Stimulated activated CD4-positive, alpha-beta T cell treated with anti-CD3 and anti-CD28 coated beads, Interleukin-4, amount 100 ng/mL, for 24 hours (primary cell): ENCODE measurements at regions not wholly inside any gene's neighbourhood (a gene's known extent, or its start where the extent isn't known, plus 50 kb on each side); places are given as distances from the start of the nearest gene placed in this dataset.
"Not testable (repeated sequence)": the region's sequence is repeated elsewhere in the genome, so short reads cannot be mapped to it uniquely, and the experiment has no call there.

Experiments used
- DNase-seq: peaks from one replicate; pipeline ENCODE4 v3.0.0-alpha.2; 2020

DNA sequence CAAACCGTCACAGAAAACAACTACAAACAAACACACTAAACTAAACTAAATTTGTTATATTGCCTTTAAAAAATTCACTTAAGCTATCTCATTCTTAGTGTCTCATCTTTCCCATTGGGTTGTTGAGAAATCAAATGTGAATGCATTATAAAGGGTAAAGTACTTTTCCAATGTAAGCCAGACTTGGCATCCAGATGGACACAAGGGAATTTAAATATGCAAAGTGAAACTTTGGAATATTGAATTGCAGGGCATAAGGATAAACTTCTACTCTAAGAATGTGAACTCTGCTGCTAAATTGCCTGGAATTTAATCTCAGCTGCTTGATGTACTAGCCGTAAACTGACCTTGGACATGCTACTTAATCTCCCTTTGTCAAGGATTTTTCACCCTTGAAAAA lies 1554.6 kb downstream of the CDH8 start:
- no peak for DNase-seq

DNA sequence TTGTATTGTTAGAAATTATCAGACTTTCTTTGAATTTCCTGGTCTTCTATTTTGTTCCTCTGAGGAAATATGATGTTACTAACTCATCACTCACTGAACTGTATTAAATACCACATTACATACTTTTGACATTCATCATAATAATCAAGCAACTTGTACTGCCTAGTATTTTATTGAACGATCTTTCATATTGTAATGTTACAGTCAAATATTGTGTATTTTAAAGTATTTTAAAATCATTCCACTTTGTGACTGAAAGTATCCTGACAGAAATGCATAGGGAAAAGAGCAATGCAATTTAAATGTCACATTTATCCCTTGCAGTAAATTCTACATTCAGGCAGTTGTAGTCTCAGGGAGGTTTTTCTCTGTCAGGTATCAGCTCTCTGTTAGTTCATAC lies 1557.4 kb downstream of the CDH8 start:
- no peak for DNase-seq

DNA sequence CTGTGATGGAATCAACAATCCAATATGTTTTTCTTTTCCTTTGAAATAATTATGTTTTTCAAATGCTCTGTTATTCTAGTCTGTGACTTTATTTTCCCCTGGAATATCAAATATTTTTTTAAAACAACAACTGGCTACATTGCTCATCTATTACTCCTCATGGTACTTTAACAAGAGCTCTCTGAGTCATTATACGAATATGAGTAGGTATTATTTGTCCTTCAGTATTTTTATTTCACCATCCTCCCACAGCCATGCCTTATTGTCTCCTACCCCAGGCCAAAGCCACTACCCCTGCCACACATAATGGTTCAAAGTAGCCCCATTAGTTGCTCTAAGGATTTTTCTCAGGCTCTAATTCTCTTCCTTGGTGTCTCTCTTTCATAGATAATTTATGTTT lies 1572.3 kb downstream of the CDH8 start:
- DNase-seq, result no peak

DNA sequence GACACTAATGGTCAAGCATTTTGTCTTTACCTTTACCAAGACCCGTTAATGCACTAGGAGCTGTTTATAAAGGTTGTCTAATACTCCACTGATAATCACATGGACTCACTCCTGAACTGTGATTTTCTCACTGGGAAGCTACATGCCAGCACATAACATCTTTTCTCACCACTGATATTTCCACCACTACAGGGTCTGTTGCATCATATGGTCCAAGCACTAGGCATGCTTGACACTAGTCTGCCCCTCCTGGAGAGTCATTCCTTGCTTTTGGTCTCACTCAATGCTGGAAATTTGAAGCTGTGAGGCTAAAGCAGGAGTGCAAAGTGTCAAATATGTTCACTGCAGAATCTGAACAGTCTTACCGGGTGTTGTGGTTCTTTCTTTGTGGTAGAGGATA lies 1576.8 kb downstream of the CDH8 start:
- no peak for DNase-seq

DNA sequence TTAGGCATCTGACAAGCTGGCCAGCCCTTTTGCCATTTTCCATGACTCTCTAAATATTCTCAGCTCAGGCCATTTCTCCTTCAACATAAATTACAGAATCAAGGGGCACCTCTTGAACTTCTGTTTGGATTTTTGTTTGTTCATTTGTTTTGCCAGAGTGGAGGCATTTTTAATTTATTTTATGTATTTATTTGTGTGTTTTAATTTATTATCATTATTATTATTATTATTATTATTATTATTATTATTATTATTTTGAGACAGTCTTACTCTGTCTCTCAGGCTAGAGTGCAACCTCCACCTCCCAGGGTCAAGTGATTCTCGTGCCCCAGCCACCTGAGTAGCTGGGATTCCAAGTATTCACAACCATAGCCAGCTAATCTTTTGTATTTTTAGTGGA lies 1578.0 kb downstream of the CDH8 start:
- DNase-seq, result no peak

DNA sequence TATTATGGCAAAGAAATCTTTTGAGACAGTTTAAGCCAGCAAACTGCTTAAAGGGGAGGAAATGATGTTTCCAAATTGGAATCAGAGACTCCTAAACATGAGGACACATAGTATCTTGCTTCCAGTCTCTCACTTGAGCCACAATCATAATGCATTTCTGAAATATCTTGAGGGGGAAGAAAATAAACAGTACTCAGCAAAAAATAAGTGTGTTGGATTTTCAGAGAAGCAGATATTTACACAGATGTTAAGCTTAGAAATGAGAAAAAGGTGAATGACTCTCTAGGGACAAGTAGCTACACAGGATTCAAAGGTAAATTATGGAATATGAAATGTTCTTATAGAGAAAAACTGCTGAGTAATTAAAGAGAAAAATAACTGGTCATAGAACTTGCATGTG lies 1583.6 kb downstream of the CDH8 start:
- no peak for DNase-seq

DNA sequence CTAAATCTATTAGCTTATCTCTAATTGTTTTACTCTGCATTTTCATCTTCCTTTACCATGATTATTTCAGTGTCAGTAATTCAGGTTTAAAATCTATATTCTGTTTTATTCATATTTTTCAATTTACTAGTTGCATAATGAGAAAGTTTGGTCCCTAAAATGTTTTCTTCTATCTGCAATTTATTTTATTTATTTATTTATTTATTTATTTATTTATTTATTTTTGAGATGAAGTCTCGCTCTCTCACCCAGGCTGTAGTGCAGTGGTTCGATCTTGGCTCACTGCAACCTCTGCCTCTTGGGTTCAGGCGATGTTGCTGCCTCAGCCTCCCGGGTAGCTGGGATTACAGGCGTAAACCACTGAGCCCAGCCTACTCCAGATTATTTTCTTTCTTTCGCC lies 1597.3 kb downstream of the CDH8 start:
- no peak for DNase-seq

DNA sequence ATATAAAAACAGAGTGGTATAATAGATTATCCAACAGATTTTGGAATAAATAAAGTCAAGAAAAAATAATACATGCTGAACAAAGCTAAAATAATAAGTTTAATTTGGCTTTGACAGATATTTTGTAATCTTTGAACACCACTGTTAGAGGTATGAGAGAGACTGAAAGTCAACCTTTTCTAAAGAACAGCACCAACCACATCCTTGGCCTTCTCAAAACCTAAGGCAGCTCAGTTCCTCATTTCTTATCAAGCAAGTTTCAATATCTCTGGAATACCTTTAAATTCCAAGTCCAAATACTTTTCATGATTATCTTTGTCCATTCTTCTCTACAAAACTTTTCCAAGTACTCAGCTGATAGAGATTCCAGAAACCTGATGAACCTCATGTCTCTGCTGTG lies 1603.8 kb downstream of the CDH8 start:
- DNase-seq, result no peak

DNA sequence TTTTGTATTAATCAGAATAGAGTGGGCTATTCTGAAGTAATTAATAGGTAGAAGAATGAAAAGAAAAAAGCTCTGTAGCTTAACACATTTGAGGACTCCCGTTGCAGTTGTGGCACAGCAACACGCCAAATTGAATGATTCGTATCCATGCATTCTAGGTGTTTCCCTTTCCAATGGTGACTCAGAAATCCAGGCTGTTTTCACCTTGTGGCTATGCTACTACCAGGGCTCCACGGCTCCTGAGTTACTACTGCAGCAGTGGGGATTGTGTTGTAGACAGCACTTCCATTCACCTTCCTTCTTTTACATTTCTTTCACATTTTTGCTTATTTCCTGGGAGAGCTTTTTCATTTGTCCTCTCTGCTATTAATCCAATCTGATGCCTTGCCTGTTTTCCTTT lies 1616.4 kb downstream of the CDH8 start:
- DNase-seq, result no peak

DNA sequence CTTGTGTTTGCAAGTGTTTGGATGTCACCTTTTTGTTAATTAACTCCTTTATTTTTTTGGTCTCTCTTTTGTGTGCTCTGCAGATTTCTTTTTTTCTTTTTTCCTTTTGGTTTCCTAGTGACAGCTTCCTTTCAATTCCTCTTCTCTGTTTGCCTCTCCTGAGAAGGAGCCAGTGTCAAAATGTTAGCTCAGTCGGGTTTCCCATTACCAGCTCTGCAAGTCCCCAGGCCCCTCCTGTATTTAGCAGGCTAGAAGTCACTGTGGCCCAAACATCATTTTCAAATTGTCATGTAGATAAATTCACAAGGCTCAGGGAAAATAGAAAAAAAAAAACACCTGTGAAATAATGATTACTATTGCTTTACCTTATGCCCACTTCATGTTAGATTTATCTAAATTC lies 1621.6 kb downstream of the CDH8 start:
- no peak for DNase-seq

DNA sequence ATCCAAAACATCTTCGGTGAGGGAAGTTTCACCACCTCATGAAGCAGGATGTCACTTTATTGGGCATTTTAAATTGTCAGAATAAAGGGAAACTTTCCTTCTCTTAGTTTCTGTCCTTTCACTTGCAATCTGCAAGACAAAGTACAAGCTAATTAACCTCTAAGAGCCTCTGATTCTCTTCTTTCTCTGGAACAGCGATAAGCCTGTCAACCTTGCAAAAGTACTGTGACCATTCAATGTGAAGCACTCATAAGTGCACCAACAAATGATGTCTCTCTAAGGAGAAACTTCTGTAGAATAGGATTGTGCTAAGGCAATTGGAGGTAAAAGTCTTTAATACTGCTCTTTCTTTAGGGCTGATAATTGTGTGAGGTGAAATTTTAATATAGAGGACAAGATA lies 1622.3 kb downstream of the CDH8 start:
- DNase-seq, result no peak

DNA sequence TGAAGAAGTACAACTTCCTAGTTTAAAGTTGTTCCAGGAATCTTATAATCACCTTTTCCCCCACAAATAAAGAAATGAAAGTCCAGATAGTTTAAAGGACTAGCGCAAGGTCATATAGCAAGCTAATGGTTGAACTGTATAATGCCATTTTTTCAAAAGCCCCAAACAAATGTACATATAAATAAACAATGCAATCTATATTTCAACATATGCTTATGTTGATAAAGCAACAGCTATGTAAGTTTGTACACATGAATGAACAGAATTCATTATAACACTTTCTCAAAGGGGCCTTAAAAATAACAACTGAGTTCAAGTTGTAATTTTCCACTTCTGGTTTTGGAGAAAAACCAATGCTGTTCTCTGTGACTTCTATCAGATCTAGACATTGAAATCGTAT lies 1628.6 kb downstream of the CDH8 start:
- no peak for DNase-seq

DNA sequence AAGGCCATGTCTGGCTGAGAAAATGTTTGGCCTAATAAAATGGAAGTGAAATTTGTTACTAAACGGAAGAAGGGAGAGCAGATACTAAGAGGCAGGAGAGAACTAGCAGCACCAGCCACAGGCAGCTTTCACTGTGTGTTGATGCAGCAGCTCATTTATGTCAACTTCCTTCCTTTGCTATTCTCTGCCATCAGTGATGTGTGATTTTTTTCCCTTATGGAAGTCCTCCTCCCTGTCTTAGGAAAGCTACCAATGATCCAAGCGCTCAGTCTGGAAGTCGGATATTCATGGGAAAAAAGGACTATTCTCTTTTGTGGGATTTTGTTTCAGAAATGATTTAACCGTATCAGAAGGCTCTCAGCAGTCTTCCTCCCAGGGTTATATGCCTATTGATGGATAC lies 1629.2 kb downstream of the CDH8 start:
- DNase-seq, result no peak

DNA sequence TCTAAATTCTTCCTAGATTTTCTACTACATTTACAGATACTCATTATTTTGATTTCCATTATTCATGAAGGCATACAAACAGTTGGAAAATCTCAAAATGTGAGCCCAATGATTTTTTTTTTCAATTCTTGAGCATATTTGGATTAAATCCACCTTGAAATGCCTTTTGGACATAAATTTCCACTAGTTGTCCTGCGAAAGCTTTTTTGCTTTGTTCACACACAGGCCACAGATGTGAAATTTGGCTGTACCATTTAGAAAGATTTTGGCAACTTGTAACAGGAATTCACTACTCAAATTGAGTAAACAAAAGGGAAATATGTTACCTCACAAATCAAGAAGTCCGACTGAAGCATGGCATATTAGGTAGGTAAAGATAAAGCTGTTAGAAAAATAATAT lies 1631.0 kb downstream of the CDH8 start:
- DNase-seq, result no peak

DNA sequence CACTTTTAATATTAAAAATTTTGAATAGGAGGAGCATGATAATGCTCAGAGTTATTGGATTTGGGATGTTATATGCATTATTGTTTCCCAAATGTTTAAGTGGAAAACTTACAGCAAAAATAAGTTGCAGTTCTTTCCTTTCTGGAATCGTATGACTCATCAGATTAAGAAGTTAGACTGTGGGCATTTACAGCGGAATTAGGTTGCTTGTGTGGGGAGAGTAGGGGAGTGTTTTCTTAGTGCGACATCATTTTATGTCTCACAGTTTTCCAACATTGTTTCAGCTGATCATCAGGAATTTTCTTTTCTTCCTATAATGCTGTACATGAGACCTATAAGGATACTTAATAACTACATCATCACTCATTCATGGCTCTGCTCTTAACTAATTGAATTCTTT lies 1631.8 kb downstream of the CDH8 start:
- DNase-seq, result no peak

DNA sequence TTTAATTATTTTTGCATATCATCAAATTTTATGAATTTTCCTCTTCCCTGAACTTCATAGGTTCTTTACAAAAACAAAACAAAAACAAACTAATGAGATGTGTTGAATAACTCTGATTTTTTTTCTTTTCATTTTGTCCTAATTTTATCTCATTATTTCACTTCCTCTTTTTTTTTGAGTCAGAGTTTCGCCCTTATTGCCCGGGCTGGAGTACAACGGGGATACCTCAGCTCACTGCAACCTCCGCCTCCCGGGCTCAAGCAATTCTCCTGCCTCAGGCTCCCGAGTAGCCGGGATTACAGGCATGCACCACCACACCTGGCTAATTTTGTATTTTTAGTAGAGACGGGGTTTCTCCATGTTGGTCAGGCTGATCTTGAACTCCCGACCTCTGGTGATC lies 1633.3 kb downstream of the CDH8 start:
- not testable (repeated sequence) for DNase-seq

DNA sequence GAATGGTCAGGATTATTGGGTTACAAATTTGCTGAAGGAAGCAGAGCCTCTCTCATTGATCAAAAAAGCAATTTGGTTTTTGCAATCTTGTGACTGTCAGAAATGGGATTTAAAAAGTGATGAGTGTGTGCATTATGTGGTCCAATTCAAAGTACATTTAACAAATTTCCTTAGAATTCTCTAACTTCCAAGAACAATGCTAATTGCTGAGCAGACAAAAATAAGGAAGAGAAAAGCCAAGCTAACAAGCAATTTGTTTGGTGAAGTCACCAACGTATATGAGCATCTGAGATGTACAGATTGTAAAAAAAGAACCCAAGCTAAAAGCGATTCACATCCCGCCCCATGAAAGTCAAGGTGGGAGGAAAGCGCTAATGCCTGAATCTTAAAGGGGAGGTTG lies 1643.9 kb downstream of the CDH8 start:
- no peak for DNase-seq

DNA sequence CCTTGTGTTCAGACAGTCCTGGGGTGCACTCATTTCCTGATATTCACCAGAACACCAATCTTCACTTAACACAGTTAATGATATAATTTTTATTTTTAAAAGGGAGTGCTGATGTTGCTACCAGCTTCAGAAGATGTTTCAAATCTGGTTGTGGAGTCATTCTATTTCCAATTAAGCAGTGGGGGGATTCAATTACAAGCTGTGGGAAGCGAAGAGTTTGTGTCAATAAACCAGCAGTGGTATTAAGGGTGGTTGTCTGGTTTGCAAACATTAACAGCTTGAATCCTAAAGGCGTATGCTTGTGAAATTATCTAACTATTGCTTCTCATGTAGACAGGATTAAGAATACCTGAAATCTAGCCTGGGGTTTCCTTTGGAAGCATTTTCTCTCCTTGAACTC lies 1637.5 kb upstream of the GOT2 start:
- no peak for DNase-seq

DNA sequence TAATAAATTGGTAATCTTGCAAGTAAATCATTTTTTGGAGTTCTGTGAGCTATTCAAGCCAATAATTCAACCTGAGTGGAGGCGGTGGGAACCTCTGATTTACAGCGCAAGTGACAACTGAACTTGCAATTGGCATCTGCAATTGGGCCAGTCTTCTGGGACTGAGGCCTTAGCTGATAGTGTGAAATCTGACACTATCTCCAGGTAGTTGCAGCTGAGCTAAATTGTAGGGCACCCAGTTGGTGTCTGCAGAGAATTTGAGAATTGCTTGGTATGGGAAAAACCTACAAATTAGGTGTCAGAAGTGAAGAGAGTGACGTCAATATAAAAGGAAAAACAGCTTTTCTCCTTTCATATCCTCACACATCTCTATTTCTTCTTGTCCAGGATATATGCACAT lies 1633.6 kb upstream of the GOT2 start:
- DNase-seq, result no peak

DNA sequence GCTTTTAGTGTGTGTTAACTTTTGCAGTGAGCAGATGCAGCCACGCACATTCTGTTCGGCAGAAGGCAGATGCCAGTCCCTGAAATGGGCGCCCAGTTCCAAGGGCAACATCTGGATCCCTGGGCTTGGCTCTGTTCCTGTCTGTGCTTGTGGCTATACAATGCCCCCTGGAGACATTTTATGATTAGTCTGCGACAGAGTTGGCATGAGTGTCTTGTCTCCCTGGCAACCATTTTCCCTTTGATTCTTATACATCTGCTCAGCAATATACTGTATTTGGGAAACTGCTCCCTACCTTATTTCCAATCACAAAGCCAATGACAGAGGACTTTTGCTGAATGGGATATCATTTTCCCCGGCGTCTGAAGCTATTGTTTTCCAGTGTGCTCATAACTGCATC lies 1629.5 kb upstream of the GOT2 start:
- DNase-seq, result no peak

DNA sequence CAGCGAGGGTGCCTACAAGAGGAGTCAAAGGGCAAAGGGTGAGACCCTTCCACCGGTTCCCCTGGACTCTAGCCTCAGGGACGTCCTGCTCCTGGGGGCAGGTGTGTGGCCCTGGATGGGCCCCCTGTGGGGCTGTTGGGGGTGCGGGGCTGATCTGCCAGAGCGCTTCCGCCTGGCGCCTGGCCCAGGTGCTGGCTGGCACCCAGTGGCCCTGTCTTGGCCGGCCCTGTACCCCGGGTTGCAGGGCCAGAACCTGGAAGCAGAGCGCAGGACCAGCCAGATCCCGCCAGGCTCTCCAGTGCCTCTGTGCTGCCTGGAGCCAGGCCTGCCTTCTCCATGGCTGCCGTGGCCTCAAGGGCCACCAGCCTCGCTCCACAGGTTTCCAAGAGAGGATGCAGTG lies 1625.8 kb upstream of the GOT2 start:
- DNase-seq, result not testable (repeated sequence)

DNA sequence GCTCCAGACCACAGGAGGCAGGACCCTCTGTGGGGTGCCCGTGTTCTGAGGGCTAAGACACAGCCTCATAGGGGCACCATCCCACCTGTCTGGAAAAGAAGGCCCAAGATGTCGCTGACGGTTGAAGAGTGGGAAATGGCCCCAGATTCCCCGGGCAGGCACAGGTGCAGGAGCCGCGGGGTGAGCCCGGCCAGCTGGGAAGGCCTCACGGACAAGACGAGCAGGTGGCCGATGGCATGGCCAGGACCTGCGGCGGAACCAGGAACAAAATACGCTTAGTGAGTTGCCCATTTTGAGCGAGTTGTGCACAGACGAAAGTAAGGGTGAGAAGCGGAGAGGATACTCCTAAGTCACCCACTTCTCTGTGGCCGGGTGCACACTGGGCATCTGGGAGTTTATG lies 1625.3 kb upstream of the GOT2 start:
- DNase-seq, result not testable (repeated sequence)

DNA sequence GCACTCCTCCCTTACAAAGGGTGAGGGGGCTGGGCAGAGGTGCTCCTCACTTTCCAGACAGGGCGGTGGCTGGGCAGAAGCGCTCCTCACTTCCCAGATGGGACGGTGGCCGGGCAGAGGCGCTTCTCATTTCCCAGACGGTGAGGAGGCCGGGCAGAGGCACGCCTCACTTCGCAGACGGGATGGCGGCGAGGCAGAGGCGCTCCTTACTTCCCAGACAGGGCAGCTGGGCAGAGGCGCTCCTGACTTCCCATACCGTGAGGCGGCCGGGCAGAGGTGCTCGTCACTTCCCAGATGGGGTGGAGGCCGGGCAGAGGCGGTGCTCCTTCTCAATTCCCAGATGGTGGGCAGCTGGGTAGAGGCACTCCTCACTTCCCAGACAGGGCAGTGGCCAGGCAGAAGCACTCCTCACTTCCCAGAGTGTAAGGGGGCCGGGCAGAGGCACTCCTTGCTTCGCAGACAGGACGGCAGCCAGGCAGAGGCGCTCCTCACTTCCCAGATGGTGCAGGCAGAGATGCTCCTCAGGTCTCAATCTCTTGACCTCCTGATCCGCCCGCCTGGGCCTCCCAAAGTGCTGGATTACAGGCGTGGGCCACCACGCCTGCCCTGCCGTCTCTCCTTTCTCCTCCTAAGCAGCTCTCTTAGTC lies 1623.9 kb upstream of the GOT2 start:
- DNase-seq, result not testable (repeated sequence)

DNA sequence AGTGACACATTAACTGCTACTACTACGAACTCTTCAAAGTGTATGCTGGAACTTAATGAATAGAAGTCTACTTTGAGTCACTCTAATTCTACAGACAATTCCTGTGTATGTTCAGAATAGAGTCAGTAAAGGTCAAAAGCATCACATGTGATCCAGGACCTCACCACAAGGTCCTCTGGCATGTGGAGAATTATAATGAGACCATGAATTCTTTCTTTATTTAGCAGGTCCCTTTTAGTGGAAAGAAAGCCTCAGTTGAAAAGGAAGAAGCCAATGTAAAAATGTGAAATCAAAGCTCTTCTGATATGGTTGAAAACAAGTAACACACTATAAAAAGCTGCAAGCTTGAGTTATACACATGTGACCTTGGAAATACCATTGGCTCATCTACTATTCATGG lies 1612.1 kb upstream of the GOT2 start:
- DNase-seq, result no peak

DNA sequence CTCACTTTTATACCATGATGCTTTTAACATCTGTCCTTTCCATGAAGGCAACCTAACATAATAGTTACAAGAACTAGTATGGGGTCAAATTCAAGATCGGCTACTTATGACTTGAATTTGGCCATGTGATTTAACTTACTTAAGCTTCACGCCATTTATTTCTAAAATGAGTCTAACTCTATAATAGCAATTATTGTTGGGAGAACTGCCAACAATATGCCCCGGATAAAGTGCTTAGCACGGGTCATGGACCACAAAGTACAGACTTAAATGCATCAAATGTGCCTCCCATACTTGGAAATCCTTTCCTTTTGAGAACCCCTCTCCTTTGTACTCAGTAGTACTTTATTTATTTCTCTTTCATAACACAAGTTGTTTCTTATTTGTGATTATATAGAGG lies 1603.6 kb upstream of the GOT2 start:
- no peak for DNase-seq

DNA sequence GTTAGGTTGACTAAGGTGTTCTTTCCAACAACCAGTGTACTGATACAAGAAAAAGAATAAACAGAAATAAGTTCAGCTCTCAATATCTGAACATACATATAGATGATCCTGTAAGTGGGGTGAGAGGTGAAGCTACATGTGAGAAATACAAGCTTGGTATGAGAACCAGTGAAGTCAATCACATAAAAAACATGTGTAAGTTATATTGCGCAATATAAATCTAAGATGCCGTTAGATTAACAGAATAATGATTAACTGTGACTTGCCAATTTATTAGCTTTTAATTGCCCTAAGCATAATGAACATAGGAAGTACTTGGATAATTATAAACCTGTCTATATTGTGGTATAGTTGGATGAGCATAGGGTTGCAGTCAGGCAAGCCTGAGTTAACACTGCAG lies 1597.1 kb upstream of the GOT2 start:
- DNase-seq, result no peak
